Heart left ventricle (tissue), 16 donors: ENCODE measurements at regions not wholly inside any gene's neighbourhood (a gene's known extent, or its start where the extent isn't known, plus 50 kb on each side); places are given as distances from the start of the nearest gene placed in this dataset.
A peak's percentile ranks its signal among the peaks of the same experiment; 100 is the strongest.

Experiments
- ATAC-seq, 4 donors: fragments of 200-7000 bp; cut with Tn5 transposase; one replicate each; pipeline ENCODE4 v1.9.1; 2020 to 2022; ENCODE audit warnings: moderate library complexity in 4 of 4, mild to moderate bottlenecking in 3 of 4, moderate number of reproducible peaks in 1 of 4
- DNase-seq, 5 donors: peaks; one replicate each; pipeline ENCODE4 v3.0.0-alpha.2; 2020
- H3K27ac ChIP-seq, 12 donors: fragments of 200-600 bp; sonication (generic) in 4 of 12; one replicate each; pipeline versions ENCODE4 v1.5.0 to v1.8.0; 2016 to 2022; ENCODE audit warnings: mild to moderate bottlenecking in 2 of 12
- H3K27me3 ChIP-seq, 9 donors: fragments of 200-600 bp; sonication (generic) in 2 of 9; one replicate each; pipeline versions ENCODE4 v1.5.1 to v1.8.0; 2016 to 2022; ENCODE audit warnings: mild to moderate bottlenecking in 3 of 9
- H3K36me3 ChIP-seq, 9 donors: fragments of 200-600 bp; sonication (generic) in 2 of 9; one replicate each; pipeline versions ENCODE4 v1.5.0 to v1.8.0; 2018 to 2022; ENCODE audit warnings: mild to moderate bottlenecking in 2 of 9
- H3K4me1 ChIP-seq, 12 donors: fragments of 200-600 bp; sonication (generic) in 4 of 12; one replicate each; pipeline versions ENCODE4 v1.5.0 to v1.8.0; 2016 to 2022; ENCODE audit warnings: mild to moderate bottlenecking in 3 of 12
- H3K4me3 ChIP-seq, 12 donors: fragments of 200-600 bp; sonication (generic) in 4 of 12; one replicate each; pipeline versions ENCODE4 v1.5.0 to v1.8.0; 2017 to 2022; ENCODE audit warnings: mild to moderate bottlenecking in 9 of 12, moderate library complexity in 4 of 12
- H3K9me3 ChIP-seq, 12 donors: fragments of 200-600 bp; sonication (generic) in 4 of 12; one replicate each; pipeline versions ENCODE4 v1.5.0 to v1.8.0; 2016 to 2022; ENCODE audit warnings: mild to moderate bottlenecking in 1 of 12
- POLR2A ChIP-seq, 2 donors: fragments of 450-650 bp; IDR thresholded peaks; one replicate each; pipeline ENCODE4 v1.6.1; 2017; ENCODE audit warnings: antibody characterized with exemption in 2 of 2, mild to moderate bottlenecking in 2 of 2, moderate library complexity in 2 of 2
- WGBS, 4 donors: extraction: QIAGEN DNeasy Blood & Tissue Kit in 2 of 4; methylation state at CpG; one replicate each; pipeline versions ENCODE4 v1.1.5 to v1.1.7; 2013 to 2018; 5-methylcytosine and 5-hydroxymethylcytosine counted together
- intact Hi-C, 10 donors: fragments of 100-400 bp; cut with DNase I; formaldehyde crosslinking; loops; one replicate each; pipeline versions ENCODE4 v1.11.1 to v1.14.2; 2022
- TF ChIP-seq, protein P1 (sequence below), 12 donors: fragments of 200-600 bp; sonication (generic) in 4 of 12; IDR thresholded peaks; one replicate each; pipeline versions ENCODE4 v1.5.0 to v1.8.0; 2018 to 2022; ENCODE audit warnings: antibody characterized with exemption in 12 of 12, mild to moderate bottlenecking in 5 of 12
- donor health status: ischemic (EF 13 %, LVEDD 7.1; RV severe dilation, severe dysfunction).
- donor health status: healthy with polysubstance abuse.
- donor health status: DM: no; HTN: yes; CAD: no.
- donor health status: DM: no; HTN: no; CAD: no.
- donor health status: ischemic (EF 25% LVEDD 6.9; RV normal size, moderate dysfunction).
- donor health status: ischemic (EF 25% LVEDD 5.7; RV mildly dilated, moderate dysfunction).
- donor health status: healthy.
- donor health status: DM: yes; HTN: yes; CAD: no.
- donor health status: ischemic (EF 35%, LVEDD 5.7; RV mildly dilated, moderate dysfunction).
- donor health status: nonischemic (EF 11% LVEDD 7.7; RV severe dilation, severe dysfunction).
- donor health status: DM: yes; HTN: yes; CAD: no.
- donor health status: PGD.
- donor health status: ischemic (EF 29% LVEDD 5.4; RV normal size, mild dysfunction).
- donor health status: nonischemic (EF 23%, LVEDD 6.1; RV moderate dilation, normal function).

- Histone ChIP-seq H3K27ac (peak overlapping the region in 7 of 12 donors; percentile 37 to 71 (median 54)), H3K36me3 (no peaks in the 10 kb centered on the region), H3K9me3 (no peaks in the 10 kb centered on the region), H3K27me3 (peaks cover 0 to 15% (median 0%) of the 10 kb centered on the region in 9 donors), H3K4me1 (peaks cover 0 to 27% (median 5%) of the 10 kb centered on the region in 12 donors), H3K4me3 (no peak overlapping the region)
- DNase-seq (no peak), ATAC-seq (no peak)
- WGBS, 4 donors = 70 to 94% (median 86%) methylated on average over 6 of the region's 6 CpGs
- TF ChIP-seq POLR2A (IDR thresholded peaks at IDR 0.05) = no peak
- intact Hi-C loops = loop anchor here in 2 of 10 donors (2.0 to 5.0 kb wide), 2 partner anchors 27 to 82 kb away; no protein-coding TSS in a partner anchor
Measured at GRCh38 chrX:39335513-39336235, 534.4 kb downstream of the MID1IP1 start.

DNA sequence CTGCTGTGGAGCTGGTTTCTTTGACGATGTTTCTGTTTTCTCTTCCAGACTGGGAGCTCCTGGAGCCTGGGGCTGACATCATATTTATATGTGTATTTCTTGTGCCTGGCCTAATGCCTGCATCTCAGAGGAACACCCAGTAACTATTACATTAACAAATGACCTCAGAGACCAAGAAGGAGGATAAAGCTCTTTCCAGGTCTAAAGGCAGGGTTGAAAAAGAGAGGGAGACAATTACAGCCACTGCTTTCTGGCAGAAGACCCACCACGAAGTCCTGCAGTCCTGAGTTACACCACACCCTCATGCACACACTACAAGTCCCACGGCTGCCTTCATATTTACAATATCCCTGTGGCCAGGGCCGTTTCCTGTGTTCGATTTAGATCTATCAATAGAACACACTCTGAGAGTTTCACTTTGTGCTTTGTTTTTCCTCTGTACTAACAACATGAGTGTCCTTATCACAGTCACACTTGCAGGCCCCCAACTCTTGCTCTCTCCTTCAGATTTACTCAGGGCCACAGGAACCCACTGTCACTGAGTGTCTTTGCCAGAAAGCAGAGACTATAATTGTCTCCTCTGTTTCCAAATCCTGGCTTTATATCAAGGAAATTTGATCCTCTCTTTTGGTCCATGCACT is 535.5 kb downstream of the MID1IP1 start:
- Histone ChIP-seq H3K27me3 (peaks cover 0 to 15% (median 0%) of the 10 kb centered on the region in 9 donors), H3K4me3 (no peak overlapping the region), H3K27ac (peak overlapping the region; percentile 9 to 71 (median 52)), H3K4me1 (peaks cover 0 to 27% (median 5%) of the 10 kb centered on the region in 12 donors), H3K36me3 (no peaks in the 10 kb centered on the region), H3K9me3 (no peaks in the 10 kb centered on the region)
- WGBS, 4 donors = 6 to 32% (median 26%) methylated on average over 5 of the region's 5 CpGs
- no peak for TF ChIP-seq POLR2A (IDR thresholded peaks at IDR 0.05)
- TF ChIP-seq, protein P1, sequence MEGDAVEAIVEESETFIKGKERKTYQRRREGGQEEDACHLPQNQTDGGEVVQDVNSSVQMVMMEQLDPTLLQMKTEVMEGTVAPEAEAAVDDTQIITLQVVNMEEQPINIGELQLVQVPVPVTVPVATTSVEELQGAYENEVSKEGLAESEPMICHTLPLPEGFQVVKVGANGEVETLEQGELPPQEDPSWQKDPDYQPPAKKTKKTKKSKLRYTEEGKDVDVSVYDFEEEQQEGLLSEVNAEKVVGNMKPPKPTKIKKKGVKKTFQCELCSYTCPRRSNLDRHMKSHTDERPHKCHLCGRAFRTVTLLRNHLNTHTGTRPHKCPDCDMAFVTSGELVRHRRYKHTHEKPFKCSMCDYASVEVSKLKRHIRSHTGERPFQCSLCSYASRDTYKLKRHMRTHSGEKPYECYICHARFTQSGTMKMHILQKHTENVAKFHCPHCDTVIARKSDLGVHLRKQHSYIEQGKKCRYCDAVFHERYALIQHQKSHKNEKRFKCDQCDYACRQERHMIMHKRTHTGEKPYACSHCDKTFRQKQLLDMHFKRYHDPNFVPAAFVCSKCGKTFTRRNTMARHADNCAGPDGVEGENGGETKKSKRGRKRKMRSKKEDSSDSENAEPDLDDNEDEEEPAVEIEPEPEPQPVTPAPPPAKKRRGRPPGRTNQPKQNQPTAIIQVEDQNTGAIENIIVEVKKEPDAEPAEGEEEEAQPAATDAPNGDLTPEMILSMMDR (IDR thresholded peaks at IDR 0.05) = no peak
- intact Hi-C loops = loop anchor here in 1 of 10 donors (5.0 kb wide), 1 partner anchor 81 kb away; no protein-coding TSS in a partner anchor
- DNase-seq (peak in 3 of 5 donors; percentile 20 to 28 (median 27)), ATAC-seq (peak; percentile 72 to 92 (median 86))

DNA sequence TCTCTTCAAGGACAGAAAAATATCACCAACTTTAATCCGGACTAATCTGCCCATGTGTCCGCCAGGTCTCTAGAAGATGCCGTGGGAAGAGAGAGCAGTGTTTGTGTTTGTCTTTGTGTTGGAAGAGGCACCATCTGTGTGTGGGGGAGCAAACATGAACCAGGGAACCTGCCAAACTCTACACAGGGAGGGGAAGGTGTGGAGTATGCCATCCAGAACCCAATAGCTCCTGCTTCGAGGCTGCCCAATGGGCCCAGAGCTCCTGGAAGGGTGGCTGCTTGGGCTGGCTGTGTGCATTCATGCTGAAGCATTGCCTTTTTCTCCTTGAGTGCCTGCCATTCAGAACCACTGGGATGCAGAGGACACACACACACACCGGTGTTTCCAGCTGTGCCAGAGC is 536.2 kb downstream of the MID1IP1 start:
- DNase-seq (no peak), ATAC-seq (peak in 2 of 4 donors; percentile 7 to 15)
- TF ChIP-seq, protein P1 (IDR thresholded peaks at IDR 0.05) = no peak
- TF ChIP-seq POLR2A (IDR thresholded peaks at IDR 0.05) = no peak
- Histone ChIP-seq H3K27me3 (peaks cover 0 to 19% (median 0%) of the 10 kb centered on the region in 9 donors), H3K4me3 (no peak overlapping the region), H3K36me3 (no peaks in the 10 kb centered on the region), H3K9me3 (no peaks in the 10 kb centered on the region), H3K27ac (peak overlapping the region in 6 of 12 donors; percentile 46 to 71 (median 64)), H3K4me1 (peaks cover 0 to 27% (median 5%) of the 10 kb centered on the region in 12 donors)
- intact Hi-C loops = loop anchor here in 1 of 10 donors (5.0 kb wide), 1 partner anchor 80 kb away; no protein-coding TSS in a partner anchor
- WGBS, 4 donors = 69 to 84% (median 72%) methylated on average over 5 of the region's 5 CpGs

- intact Hi-C loops = loop anchor here in 1 of 10 donors (5.0 kb wide), 1 partner anchor 79 kb away; no protein-coding TSS in a partner anchor
- Histone ChIP-seq H3K4me3 (no peak overlapping the region), H3K27ac (no peak overlapping the region), H3K4me1 (peaks cover 0 to 27% (median 5%) of the 10 kb centered on the region in 12 donors), H3K9me3 (no peaks in the 10 kb centered on the region), H3K36me3 (no peaks in the 10 kb centered on the region), H3K27me3 (peaks cover 0 to 20% (median 0%) of the 10 kb centered on the region in 9 donors)
- DNase-seq (no peak), ATAC-seq (peak in 1 of 4 donors; percentile 23)
- WGBS, 4 donors = 55 to 82% (median 71%) methylated on average over 2 of the region's 2 CpGs
- TF ChIP-seq, protein P1 (IDR thresholded peaks at IDR 0.05) = no peak
- TF ChIP-seq POLR2A (IDR thresholded peaks at IDR 0.05) = no peak
Measured at GRCh38 chrX:39338583-39338982, 537.3 kb downstream of the MID1IP1 start.
